Upper lobe of left lung (tissue), 4 donors: ENCODE measurements at regions not wholly inside any gene's neighbourhood (a gene's known extent, or its start where the extent isn't known, plus 50 kb on each side); places are given as distances from the start of the nearest gene placed in this dataset.

Source experiments
- EP300 ChIP-seq, 4 donors: sonication (generic); formaldehyde crosslinking; IDR thresholded peaks; one replicate each; pipeline ENCODE4 v1.5.1; 2017; ENCODE audit warnings: antibody characterized with exemption in 4 of 4, control low read depth in 2 of 4
- POLR2A ChIP-seq, 4 donors: fragments of 450-650 bp; IDR thresholded peaks; one replicate each; pipeline ENCODE4 v1.5.1; 2016 to 2017; ENCODE audit warnings: antibody characterized with exemption in 4 of 4, mild to moderate bottlenecking in 2 of 4
- TF ChIP-seq, protein P1 (sequence below), 6 experiments: fragments of 450-650 bp in 4 of 6; fragments of 200-600 bp in 2 of 6; sonication (generic) in 2 of 6; IDR thresholded peaks; one replicate each; pipeline ENCODE4 v1.5.1; 2016 to 2019; ENCODE audit warnings: antibody characterized with exemption in 6 of 6

GRCh38 chr4:111434586-111434985 is 710.7 kb upstream of the FAM241A start:
- no peak for TF ChIP-seq EP300 (IDR thresholded peaks at IDR 0.05)
- TF ChIP-seq POLR2A (IDR thresholded peaks at IDR 0.05) = no peak
- TF ChIP-seq, protein P1, sequence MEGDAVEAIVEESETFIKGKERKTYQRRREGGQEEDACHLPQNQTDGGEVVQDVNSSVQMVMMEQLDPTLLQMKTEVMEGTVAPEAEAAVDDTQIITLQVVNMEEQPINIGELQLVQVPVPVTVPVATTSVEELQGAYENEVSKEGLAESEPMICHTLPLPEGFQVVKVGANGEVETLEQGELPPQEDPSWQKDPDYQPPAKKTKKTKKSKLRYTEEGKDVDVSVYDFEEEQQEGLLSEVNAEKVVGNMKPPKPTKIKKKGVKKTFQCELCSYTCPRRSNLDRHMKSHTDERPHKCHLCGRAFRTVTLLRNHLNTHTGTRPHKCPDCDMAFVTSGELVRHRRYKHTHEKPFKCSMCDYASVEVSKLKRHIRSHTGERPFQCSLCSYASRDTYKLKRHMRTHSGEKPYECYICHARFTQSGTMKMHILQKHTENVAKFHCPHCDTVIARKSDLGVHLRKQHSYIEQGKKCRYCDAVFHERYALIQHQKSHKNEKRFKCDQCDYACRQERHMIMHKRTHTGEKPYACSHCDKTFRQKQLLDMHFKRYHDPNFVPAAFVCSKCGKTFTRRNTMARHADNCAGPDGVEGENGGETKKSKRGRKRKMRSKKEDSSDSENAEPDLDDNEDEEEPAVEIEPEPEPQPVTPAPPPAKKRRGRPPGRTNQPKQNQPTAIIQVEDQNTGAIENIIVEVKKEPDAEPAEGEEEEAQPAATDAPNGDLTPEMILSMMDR (IDR thresholded peaks at IDR 0.05) = no peak
